CD4-positive, CD25-positive, alpha-beta regulatory T cell (primary cell): ENCODE measurements at regions not wholly inside any gene's neighbourhood (a gene's known extent, or its start where the extent isn't known, plus 50 kb on each side); places are given as distances from the start of the nearest gene placed in this dataset.

Experiments used
- ATAC-seq, 2 donors: fragments of 150-1000 bp; cut with Tn5 transposase; one replicate each; pipeline ENCODE4 v1.10.0; 2021; ENCODE audit warnings: low read depth in 2 of 2, moderate number of reproducible peaks in 2 of 2, moderate library complexity in 1 of 2
- DNase-seq, 3 donors: peaks; one replicate each; pipeline versions ENCODE4 v3.0.0 to v3.0.0-alpha.2; 2012 to 2022; ENCODE audit warnings: mixed read lengths in 1 of 3
- H3K27ac ChIP-seq: one replicate; pipeline ENCODE4 v1.7.0; 2013; ENCODE audit warnings: mild to moderate bottlenecking, low read length; ENCODE audit not compliant: insufficient read depth, poor library complexity, severe bottlenecking
- H3K27me3 ChIP-seq: one replicate; pipeline ENCODE4 v1.7.0; 2013; ENCODE audit warnings: low read length; ENCODE audit not compliant: control insufficient read depth, insufficient read depth
- H3K36me3 ChIP-seq: one replicate; pipeline ENCODE4 v1.7.0; 2013; ENCODE audit warnings: mild to moderate bottlenecking, low read length, moderate library complexity; ENCODE audit not compliant: control insufficient read depth, insufficient read depth
- H3K4me1 ChIP-seq: 2 replicates; pipeline ENCODE4 v1.7.0; 2013; ENCODE audit warnings: mild to moderate bottlenecking, low read length; ENCODE audit not compliant: insufficient read depth, control insufficient read depth, poor library complexity, severe bottlenecking
- H3K4me3 ChIP-seq: one replicate; pipeline ENCODE4 v1.7.0; 2013; ENCODE audit warnings: low read depth, mild to moderate bottlenecking, low read length, moderate library complexity
- H3K9me3 ChIP-seq, 2 experiments: 1 replicate in 1 of 2; 2 replicates in 1 of 2; pipeline ENCODE4 v1.7.0; 2013; ENCODE audit warnings: low read length in 2 of 2, mild to moderate bottlenecking in 1 of 2, moderate library complexity in 1 of 2; ENCODE audit not compliant: control insufficient read depth in 2 of 2
- H3K27ac Mint-ChIP-seq, 3 donors: one replicate each; pipeline ENCODE4 v1.8.0; 2020 to 2022; ENCODE audit warnings: mild to moderate bottlenecking in 3 of 3, mixed read lengths in 3 of 3, moderate library complexity in 2 of 3
- H3K27me3 Mint-ChIP-seq: one replicate; pipeline ENCODE4 v1.8.0; 2022; ENCODE audit warnings: mild to moderate bottlenecking, mixed read lengths
- H3K36me3 Mint-ChIP-seq: one replicate; pipeline ENCODE4 v1.8.0; 2020; ENCODE audit warnings: mixed read lengths
- H3K4me1 Mint-ChIP-seq, 4 donors: one replicate each; pipeline ENCODE4 v1.8.0; 2020 to 2022; ENCODE audit warnings: mixed read lengths in 4 of 4, mild to moderate bottlenecking in 1 of 4
- H3K4me3 Mint-ChIP-seq, 4 donors: one replicate each; pipeline ENCODE4 v1.8.0; 2020 to 2022; ENCODE audit warnings: mild to moderate bottlenecking in 4 of 4, mixed read lengths in 4 of 4, moderate library complexity in 3 of 4
- H3K9me3 Mint-ChIP-seq, 7 donors: one replicate each; pipeline ENCODE4 v1.8.0; 2020 to 2022; ENCODE audit warnings: mixed read lengths in 7 of 7, mild to moderate bottlenecking in 3 of 7, moderate library complexity in 2 of 7

DNA sequence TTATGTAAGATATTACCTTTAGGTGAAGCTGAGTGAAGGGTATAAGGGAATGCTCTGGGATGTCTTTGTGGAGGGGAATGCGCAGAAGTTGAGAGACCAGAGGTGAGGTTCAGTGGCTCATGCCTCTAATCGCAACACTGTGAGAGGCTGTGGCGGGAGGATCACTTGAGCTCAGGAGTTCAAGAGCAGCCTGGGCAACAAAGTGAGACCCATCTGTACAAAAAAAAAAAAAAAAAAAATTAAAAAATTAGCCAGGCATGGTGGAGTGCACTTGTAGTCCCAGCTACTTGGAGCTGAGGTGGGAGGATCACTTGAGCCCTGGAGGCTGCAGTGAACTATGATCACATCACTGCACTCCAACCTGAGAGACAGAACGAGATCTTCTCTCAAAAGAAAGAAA is 57.3 kb upstream of the SP3 start:
- Mint-ChIP-seq H3K4me3 (no peak overlapping the region), H3K4me1 (no peaks in the 10 kb centered on the region), H3K9me3 (no peaks in the 10 kb centered on the region), H3K27ac (no peak overlapping the region), H3K36me3 (no peaks in the 10 kb centered on the region), H3K27me3 (peaks cover 4% of the 10 kb centered on the region)
- H3K4me1 ChIP-seq = no peaks in the 10 kb centered on the region
- no peak for DNase-seq
- H3K4me3 ChIP-seq = no peak overlapping the region
- no peaks in the 10 kb centered on the region for H3K27me3 ChIP-seq
- no peak for ATAC-seq
- no peaks in the 10 kb centered on the region for H3K9me3 ChIP-seq
- no peaks in the 10 kb centered on the region for H3K36me3 ChIP-seq
- H3K27ac ChIP-seq = no peak overlapping the region

DNA sequence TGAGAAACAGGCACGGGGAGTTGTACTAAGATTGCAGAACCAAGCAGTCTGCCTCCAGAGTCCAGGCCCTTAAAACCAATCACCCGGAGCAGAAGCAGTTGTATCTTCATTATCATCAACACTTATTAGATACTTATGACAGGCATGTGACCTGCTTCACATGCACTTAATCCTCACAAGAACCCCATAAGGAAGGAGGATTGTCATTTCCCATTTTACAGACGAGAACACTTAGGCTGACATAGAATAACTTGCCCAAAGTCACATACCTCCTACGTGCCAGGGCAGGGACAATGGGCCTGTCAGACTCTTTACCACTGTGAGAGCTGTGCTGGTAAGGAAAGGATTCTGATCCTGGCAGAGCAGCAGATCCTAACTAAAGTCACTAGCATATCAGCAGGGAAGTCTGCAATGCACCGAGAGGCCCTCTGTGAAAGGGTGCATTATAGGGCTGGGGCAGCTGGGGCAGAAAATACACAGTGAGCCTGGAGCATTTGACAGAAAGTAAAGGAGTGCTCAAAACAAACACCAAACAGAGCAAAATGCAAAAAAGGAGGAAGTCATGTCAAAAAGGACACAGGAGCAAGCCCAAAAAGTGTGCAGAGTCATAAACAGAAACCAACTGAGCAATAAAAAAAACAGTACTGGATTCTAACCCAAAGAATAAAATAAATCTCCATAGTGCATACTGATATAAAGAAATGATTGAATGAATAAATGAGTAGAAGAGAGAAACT is 55.9 kb upstream of the SP3 start:
- H3K27ac Mint-ChIP-seq = peak overlapping the region in 1 of 3 donors; percentile 17
- Histone ChIP-seq H3K36me3 (no peaks in the 10 kb centered on the region), H3K4me1 (no peaks in the 10 kb centered on the region), H3K9me3 (no peaks in the 10 kb centered on the region), H3K4me3 (no peak overlapping the region), H3K27ac (no peak overlapping the region), H3K27me3 (no peaks in the 10 kb centered on the region)
- no peak overlapping the region for H3K4me3 Mint-ChIP-seq
- H3K4me1 Mint-ChIP-seq = no peaks in the 10 kb centered on the region
- no peaks in the 10 kb centered on the region for H3K36me3 Mint-ChIP-seq
- peaks cover 4% of the 10 kb centered on the region for H3K27me3 Mint-ChIP-seq
- ATAC-seq (no peak), DNase-seq (no peak)
- no peaks in the 10 kb centered on the region for H3K9me3 Mint-ChIP-seq

DNA sequence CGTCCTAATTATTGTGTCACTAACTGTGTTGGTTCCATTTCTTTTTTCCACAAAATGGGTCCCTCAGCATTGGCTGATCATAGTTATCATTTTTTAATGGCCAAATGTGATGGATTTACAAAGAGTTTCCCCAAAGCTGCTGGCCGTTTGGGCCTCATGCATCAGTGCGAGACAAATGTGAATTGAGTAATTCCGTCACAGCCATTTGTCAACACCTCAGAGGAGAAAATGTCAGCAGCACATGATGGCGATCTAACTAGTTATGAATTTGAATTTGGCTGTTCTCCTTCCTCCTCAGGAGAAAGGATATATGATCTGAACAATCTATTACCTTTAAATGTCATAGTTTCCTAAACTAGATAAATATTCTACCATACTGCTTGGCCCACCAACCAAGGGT is 54.9 kb upstream of the SP3 start:
- H3K36me3 ChIP-seq = no peaks in the 10 kb centered on the region
- Mint-ChIP-seq H3K4me1 (no peaks in the 10 kb centered on the region), H3K4me3 (no peak overlapping the region), H3K9me3 (no peaks in the 10 kb centered on the region), H3K27me3 (peaks cover 4% of the 10 kb centered on the region), H3K36me3 (no peaks in the 10 kb centered on the region), H3K27ac (no peak overlapping the region)
- no peaks in the 10 kb centered on the region for H3K27me3 ChIP-seq
- no peaks in the 10 kb centered on the region for H3K4me1 ChIP-seq
- H3K9me3 ChIP-seq = no peaks in the 10 kb centered on the region
- H3K27ac ChIP-seq = no peak overlapping the region
- ATAC-seq (no peak), DNase-seq (no peak)
- H3K4me3 ChIP-seq = no peak overlapping the region

DNA sequence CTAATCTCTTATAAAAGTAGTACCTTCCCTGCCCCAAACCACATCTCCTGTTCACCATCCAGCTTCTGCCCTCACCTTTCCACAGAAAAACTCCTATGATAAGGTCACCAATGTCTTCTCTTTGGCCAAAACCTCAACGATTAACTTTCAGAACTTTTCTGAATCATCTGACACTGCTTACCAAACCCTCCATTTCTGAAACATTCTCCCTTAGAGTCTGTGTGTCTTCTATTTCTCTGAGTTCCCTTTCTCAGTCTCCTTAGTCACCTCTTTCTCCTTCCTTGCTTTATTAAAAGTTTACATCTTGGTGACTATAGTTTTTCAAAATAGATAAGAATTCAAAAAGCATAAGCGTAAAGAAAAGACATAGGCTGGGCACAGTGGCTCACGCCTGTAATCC is 51.3 kb upstream of the SP3 start:
- no peak for ATAC-seq
- Mint-ChIP-seq H3K36me3 (no peaks in the 10 kb centered on the region), H3K4me3 (no peak overlapping the region), H3K9me3 (no peaks in the 10 kb centered on the region), H3K27me3 (peaks cover 22% of the 10 kb centered on the region), H3K27ac (no peak overlapping the region), H3K4me1 (peaks cover 0 to 8% (median 0%) of the 10 kb centered on the region in 4 donors)
- H3K4me1 ChIP-seq = peaks cover 7% of the 10 kb centered on the region
- peaks cover 3% of the 10 kb centered on the region for H3K27me3 ChIP-seq
- no peak for DNase-seq
- no peak overlapping the region for H3K4me3 ChIP-seq
- no peaks in the 10 kb centered on the region for H3K36me3 ChIP-seq
- no peaks in the 10 kb centered on the region for H3K9me3 ChIP-seq
- H3K27ac ChIP-seq = no peak overlapping the region

DNA sequence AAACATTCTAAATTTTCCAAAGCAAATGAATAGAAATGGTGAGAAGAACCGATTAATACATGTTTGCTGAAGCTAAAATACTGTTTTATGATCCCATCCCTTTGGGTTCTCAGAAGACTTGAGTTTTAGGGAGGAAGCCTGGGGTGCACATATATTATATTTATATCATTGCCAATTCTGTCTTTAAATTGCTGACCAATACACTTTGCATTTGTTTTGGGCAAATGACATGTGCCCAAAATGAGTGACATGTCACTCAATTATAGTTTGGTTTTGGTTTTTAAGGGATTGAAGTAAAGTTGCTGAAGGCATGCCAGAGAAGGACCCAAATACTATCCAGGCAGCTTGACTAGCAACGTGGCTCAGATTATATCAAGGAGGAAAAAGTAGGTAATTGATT is 50.3 kb upstream of the SP3 start:
- Mint-ChIP-seq H3K27me3 (peaks cover 27% of the 10 kb centered on the region), H3K4me1 (peaks cover 0 to 8% (median 0%) of the 10 kb centered on the region in 4 donors), H3K36me3 (no peaks in the 10 kb centered on the region), H3K27ac (no peak overlapping the region), H3K9me3 (no peaks in the 10 kb centered on the region), H3K4me3 (no peak overlapping the region)
- ATAC-seq (no peak), DNase-seq (no peak)
- Histone ChIP-seq H3K27ac (no peak overlapping the region), H3K9me3 (no peaks in the 10 kb centered on the region), H3K36me3 (no peaks in the 10 kb centered on the region), H3K27me3 (peaks cover 3% of the 10 kb centered on the region), H3K4me3 (no peak overlapping the region), H3K4me1 (peaks cover 7% of the 10 kb centered on the region)
